ENCODE measurements at regions not wholly inside any gene's neighbourhood (a gene's known extent, or its start where the extent isn't known, plus 50 kb on each side); places are given as distances from the start of the nearest gene placed in this dataset.

DNA sequence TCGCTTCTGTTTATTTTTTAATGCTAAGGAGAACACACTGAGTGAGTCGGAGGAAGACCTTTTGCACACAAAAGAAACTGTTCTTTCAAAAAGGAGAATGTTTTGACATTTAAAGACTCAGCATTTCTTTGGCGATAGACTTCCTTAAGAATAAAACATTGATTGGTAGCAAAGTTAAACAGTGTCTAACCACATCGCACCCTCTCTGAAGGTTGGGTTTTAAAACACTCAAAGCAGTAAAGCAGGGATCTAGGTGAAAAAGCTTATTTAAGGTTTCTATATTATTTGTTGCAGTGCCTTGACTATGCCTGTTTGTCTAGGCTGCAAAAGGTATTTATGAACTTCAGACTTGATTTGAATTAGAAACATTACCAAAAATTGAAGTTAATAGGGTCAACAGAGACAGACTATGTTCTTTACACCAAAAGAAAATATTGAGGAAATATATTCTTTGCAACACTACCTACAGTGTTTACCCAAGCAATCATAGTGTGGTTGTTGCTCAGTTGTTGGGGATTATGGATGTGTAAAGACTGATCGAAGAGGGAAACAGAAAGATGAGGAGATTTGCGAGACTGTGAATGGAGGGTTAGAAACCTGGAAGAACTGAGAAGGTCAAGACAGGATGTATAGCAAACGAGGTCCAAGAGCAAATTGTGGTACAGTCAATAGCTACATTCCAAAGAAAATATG lies 297.8 kb upstream of the SLC39A10 start:
- TF ChIP-seq EZH2 (IDR thresholded peaks at IDR 0.05; ENCODE audit: borderline replicate concordance, low read depth, low read length, severe bottlenecking): no peak
- no peak for TF ChIP-seq CTCF (IDR thresholded peaks at IDR 0.05; ENCODE audit: extremely low read depth in 1 of 2, insufficient read depth in 1 of 2, low read depth in 1 of 2, low read length in 2 of 2)
- TF ChIP-seq JUN (IDR thresholded peaks at IDR 0.05; ENCODE audit: borderline replicate concordance, insufficient read depth, insufficient read length, low read depth): no peak
- no peak for TF ChIP-seq POLR2A (IDR thresholded peaks at IDR 0.05; ENCODE audit: low read depth, low read length)
- TF ChIP-seq, protein P1, sequence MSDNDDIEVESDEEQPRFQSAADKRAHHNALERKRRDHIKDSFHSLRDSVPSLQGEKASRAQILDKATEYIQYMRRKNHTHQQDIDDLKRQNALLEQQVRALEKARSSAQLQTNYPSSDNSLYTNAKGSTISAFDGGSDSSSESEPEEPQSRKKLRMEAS (IDR thresholded peaks at IDR 0.05; ENCODE audit: insufficient read depth, insufficient read length): no peak
- TF ChIP-seq POLR2AphosphoS5 (IDR thresholded peaks at IDR 0.05; ENCODE audit: insufficient read depth, low read depth, low read length): no peak
- TF ChIP-seq FOS (IDR thresholded peaks at IDR 0.05; ENCODE audit: borderline replicate concordance, insufficient read depth, low read length): no peak
- no peak for TF ChIP-seq GATA2 (IDR thresholded peaks at IDR 0.05; ENCODE audit: insufficient read depth, insufficient read length, low read depth, low read length)
- no peak for TF ChIP-seq MYC (IDR thresholded peaks at IDR 0.05; ENCODE audit: low read depth, low read length)

Measured in endothelial cell of umbilical vein (primary cell).